ENCODE measurements at regions not wholly inside any gene's neighbourhood (a gene's known extent, or its start where the extent isn't known, plus 50 kb on each side); places are given as distances from the start of the nearest gene placed in this dataset.

- DNase-seq (ENCODE audit: low spot score) (no peak), ATAC-seq (no peak), FAIRE-seq (no peak)
- Histone ChIP-seq H3K27ac (ENCODE audit: extremely low read length, insufficient read depth, low read length) (no peak overlapping the region), H3K4me3 (replicated peaks in 1 of 3; ENCODE audit: insufficient read depth in 1 of 3, low read depth in 2 of 3, low read length in 3 of 3) (no peak overlapping the region), H2AFZ (ENCODE audit: low read length) (no peak overlapping the region), H3K4me1 (ENCODE audit: insufficient read depth, low read length) (no peaks in the 10 kb centered on the region), H3K4me2 (ENCODE audit: low read depth, low read length) (no peak overlapping the region), H3K27me3 (ENCODE audit: control insufficient read depth in 1 of 2, insufficient read depth in 2 of 2, low read length in 2 of 2) (no peaks in the 10 kb centered on the region), H3K79me2 (ENCODE audit: insufficient read depth, low read length) (no peaks in the 10 kb centered on the region), H4K20me1 (ENCODE audit: insufficient read depth, low read length) (no peaks in the 10 kb centered on the region), H3K9me3 (ENCODE audit: low read length) (peaks cover 89% of the 10 kb centered on the region), H3K9ac (ENCODE audit: insufficient read depth, low read depth, low read length) (no peak overlapping the region), H3K36me3 (replicated peaks in 1 of 2; ENCODE audit: control insufficient read depth in 1 of 2, insufficient read depth in 2 of 2, low read length in 2 of 2) (no peaks in the 10 kb centered on the region)
- intact Hi-C loops (cut with micrococcal nuclease; ENCODE audit: unreplicated experiment) (no loop called here), in situ Hi-C loops (cut with HindIII; ENCODE audit: extremely low pct_ligation_motif_present, low pct_unique_long_range_greater_than_20kb) (no loop called here)
- TF ChIP-seq TARDBP (CRISPR knock-in tag; IDR thresholded peaks at IDR 0.05) (no peak), MED8 (CRISPR knock-in tag; IDR thresholded peaks at IDR 0.05; ENCODE audit: insufficient replicate concordance) (no peak), BCLAF1 (IDR thresholded peaks at IDR 0.05) (no peak), BATF2 (CRISPR knock-in tag; IDR thresholded peaks at IDR 0.05) (no peak), FOXO1 (CRISPR knock-in tag; IDR thresholded peaks at IDR 0.05) (no peak), YY1 (IDR thresholded peaks at IDR 0.05; ENCODE audit: insufficient read depth, insufficient replicate concordance, low read depth, low read length) (no peak), ZSCAN22 (CRISPR knock-in tag; IDR thresholded peaks at IDR 0.05) (no peak), PHB2 (IDR thresholded peaks at IDR 0.05; ENCODE audit: partially characterized antibody) (no peak), YEATS2 (CRISPR knock-in tag; IDR thresholded peaks at IDR 0.05; ENCODE audit: borderline replicate concordance) (no peak), KLF13 (CRISPR knock-in tag; IDR thresholded peaks at IDR 0.05) (no peak), U2AF2 (IDR thresholded peaks at IDR 0.05; ENCODE audit: low read depth, low read length) (no peak), NR1H2 (CRISPR knock-in tag; IDR thresholded peaks at IDR 0.05; ENCODE audit: borderline replicate concordance, low read depth) (no peak), ZNF639 (CRISPR knock-in tag; conservative IDR thresholded peaks at IDR 0.05) (no peak), ZNF766 (CRISPR knock-in tag; IDR thresholded peaks at IDR 0.05; ENCODE audit: borderline replicate concordance) (no peak), HNRNPUL1 (IDR thresholded peaks at IDR 0.05; ENCODE audit: low read depth, low read length) (no peak), ZC3H13 (CRISPR knock-in tag; IDR thresholded peaks at IDR 0.05) (no peak), CEBPG (CRISPR knock-in tag; IDR thresholded peaks at IDR 0.05) (no peak)
- ChIA-PET CTCF (ENCODE audit: low intra/inter-chr PET ratio, low total read pairs) (no interaction called here), POLR2A (no interaction called here)
- 14% methylated on average over 4 of the region's 4 CpGs for WGBS (ENCODE audit: low lambda C conversion rate)
- BruUV-seq (replicated peaks), result no TSS peak
Observed at GRCh38 chr2:6233993-6234392, 541.8 kb downstream of the SOX11 start.

Measured in HepG2 (cell line).